ENCODE measurements at regions not wholly inside any gene's neighbourhood (a gene's known extent, or its start where the extent isn't known, plus 50 kb on each side); places are given as distances from the start of the nearest gene placed in this dataset.

DNA sequence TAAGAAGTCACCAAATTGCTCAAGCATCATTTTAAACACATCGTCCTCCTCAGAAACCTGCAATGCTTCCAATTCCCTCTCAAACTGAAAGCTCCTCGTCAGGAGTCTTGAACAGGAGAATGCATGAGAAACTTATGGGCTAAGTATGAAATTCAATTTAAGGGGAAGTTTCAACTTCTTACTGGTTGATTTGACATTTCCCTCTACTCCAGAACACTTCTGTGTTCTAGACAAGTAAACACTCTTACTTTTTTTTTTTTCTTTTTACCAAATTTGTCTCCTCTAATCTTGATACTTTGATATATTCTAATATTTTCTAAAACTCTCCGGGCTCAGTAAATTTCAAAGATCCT is 181.7 kb downstream of the RSL24D1 start:
- TF ChIP-seq, protein P1, sequence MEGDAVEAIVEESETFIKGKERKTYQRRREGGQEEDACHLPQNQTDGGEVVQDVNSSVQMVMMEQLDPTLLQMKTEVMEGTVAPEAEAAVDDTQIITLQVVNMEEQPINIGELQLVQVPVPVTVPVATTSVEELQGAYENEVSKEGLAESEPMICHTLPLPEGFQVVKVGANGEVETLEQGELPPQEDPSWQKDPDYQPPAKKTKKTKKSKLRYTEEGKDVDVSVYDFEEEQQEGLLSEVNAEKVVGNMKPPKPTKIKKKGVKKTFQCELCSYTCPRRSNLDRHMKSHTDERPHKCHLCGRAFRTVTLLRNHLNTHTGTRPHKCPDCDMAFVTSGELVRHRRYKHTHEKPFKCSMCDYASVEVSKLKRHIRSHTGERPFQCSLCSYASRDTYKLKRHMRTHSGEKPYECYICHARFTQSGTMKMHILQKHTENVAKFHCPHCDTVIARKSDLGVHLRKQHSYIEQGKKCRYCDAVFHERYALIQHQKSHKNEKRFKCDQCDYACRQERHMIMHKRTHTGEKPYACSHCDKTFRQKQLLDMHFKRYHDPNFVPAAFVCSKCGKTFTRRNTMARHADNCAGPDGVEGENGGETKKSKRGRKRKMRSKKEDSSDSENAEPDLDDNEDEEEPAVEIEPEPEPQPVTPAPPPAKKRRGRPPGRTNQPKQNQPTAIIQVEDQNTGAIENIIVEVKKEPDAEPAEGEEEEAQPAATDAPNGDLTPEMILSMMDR (IDR thresholded peaks at IDR 0.05), result no peak
- no peak for TF ChIP-seq POLR2A (IDR thresholded peaks at IDR 0.05)

Measured in lower leg skin (tissue), 3 donors.